A673 (cell line): ENCODE measurements at regions not wholly inside any gene's neighbourhood (a gene's known extent, or its start where the extent isn't known, plus 50 kb on each side); places are given as distances from the start of the nearest gene placed in this dataset.

ENCODE experiments used
- EZH2 ChIP-seq: fragments of 200-600 bp; sonication (generic); IDR thresholded peaks from 2 replicates; pipeline ENCODE4 v1.6.1; 2017; ENCODE audit warnings: borderline replicate concordance, low read depth, mild to moderate bottlenecking, mixed read lengths, antibody characterized with exemption, low read length; ENCODE audit not compliant: poor library complexity, severe bottlenecking
- TF ChIP-seq, protein P1 (sequence below): fragments of 300-800, 200-600 bp; sonication (generic); conservative IDR thresholded peaks from 2 replicates; pipeline ENCODE4 v1.5.1; 2017; ENCODE audit warnings: low read depth, mild to moderate bottlenecking, antibody characterized with exemption, low read length, moderate library complexity, mixed read lengths

DNA sequence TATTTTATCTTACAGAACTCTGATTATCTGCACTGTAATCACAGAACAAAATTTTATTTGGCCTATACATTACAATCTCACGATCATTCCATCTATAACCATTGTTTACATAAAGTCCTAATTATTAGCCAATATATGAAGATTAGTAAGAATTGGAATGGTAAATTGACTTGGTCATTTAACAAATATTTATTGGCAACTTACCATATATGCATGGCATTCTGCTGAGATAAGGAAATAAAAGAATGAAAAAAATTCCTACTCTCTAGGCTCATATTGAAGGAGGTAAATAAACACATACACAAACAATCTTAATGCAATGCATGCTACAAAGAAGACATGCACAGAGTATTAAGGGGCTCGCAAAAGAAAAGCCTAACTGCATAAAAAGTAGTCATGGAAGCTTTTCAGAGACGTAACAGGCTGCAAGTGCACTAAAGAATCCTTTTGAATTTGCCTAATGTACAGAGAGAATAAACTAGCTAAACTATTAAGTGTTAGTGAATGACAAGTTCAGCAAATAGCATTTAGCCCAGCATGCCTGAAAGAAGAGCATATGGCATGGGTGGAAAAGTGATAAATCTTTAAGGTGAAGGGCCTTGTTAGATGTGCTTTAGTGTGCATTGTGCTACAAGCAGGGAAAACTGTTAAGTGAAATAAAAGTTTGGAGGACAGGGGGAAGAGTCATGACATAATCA lies 1131.1 kb downstream of the PCDH9 start:
- TF ChIP-seq, protein P1, sequence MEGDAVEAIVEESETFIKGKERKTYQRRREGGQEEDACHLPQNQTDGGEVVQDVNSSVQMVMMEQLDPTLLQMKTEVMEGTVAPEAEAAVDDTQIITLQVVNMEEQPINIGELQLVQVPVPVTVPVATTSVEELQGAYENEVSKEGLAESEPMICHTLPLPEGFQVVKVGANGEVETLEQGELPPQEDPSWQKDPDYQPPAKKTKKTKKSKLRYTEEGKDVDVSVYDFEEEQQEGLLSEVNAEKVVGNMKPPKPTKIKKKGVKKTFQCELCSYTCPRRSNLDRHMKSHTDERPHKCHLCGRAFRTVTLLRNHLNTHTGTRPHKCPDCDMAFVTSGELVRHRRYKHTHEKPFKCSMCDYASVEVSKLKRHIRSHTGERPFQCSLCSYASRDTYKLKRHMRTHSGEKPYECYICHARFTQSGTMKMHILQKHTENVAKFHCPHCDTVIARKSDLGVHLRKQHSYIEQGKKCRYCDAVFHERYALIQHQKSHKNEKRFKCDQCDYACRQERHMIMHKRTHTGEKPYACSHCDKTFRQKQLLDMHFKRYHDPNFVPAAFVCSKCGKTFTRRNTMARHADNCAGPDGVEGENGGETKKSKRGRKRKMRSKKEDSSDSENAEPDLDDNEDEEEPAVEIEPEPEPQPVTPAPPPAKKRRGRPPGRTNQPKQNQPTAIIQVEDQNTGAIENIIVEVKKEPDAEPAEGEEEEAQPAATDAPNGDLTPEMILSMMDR = no peak
- no peak for TF ChIP-seq EZH2
